GM13977 (cell line): ENCODE measurements at regions not wholly inside any gene's neighbourhood (a gene's known extent, or its start where the extent isn't known, plus 50 kb on each side); places are given as distances from the start of the nearest gene placed in this dataset.

Source experiments
- DNase-seq: peaks from one replicate; pipeline ENCODE4 v3.0.0; 2012; ENCODE audit warnings: low spot score
- in situ Hi-C: fragments of 300-500 bp; cut with MboI; formaldehyde crosslinking; loops from one replicate; pipeline ENCODE4 v1.12.0; 2022; ENCODE audit warnings: low sequenced_read_pairs, low pct_unique_long_range_greater_than_20kb, mixed read lengths, inconsistent platforms; ENCODE audit not compliant: unreplicated experiment
- TF ChIP-seq, protein P1 (sequence below): IDR thresholded peaks from 2 replicates; pipeline ENCODE4 v1.5.1; 2012; ENCODE audit warnings: mild to moderate bottlenecking, control low read depth; ENCODE audit not compliant: insufficient read depth; ENCODE audit errors: extremely low read depth, missing control alignments

DNA sequence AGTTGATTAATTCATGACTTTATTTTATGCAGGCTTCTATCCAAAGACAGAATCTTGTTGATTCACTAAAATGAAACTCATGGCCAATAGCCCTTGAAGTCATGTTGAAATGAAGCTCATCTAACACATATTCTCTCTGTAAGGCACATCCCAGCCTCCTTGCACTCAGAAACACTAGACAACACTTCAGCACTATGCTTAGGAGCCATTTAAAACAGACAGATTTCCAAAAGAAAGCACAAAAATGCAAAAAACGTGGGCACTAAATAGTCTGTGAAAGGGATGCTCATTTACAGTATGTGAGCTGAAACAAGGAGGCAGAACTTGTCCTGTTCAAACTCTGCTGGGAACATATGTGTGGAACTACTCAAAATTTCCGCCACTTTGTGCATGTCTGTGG lies 124.4 kb downstream of the MYCN start:
- in situ Hi-C loops: no loop called here
- no peak for DNase-seq

DNA sequence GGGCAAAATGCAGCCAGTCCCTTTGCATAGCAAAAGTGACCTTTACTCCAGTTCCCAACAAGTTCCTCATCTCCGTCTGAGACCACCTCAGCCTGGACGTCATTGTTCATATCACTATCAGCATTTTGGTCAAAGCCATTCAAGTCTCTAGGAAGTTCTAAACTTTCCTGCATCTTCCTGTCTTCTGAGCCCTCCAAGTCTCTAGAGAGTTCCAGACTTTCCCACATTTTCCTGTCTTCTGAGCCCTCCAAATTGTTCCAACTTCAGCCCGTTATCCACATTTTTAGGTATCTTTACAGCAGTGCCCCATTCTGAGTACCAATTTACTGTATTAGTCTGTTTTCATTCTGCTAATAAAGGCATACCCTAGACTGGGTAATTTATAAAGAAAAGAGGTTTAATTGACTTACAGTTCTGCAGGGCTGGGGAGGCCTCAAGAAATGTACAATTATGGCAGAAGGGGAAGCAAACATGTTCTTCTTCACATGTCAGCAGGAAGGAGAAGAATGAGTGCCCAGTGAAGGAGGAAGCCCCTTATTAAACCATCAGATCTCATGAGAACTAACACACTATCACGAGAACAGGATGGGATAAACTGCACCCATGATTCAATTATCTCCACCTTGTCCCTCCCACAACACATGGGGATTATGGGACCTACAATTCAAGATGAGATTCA lies 123.7 kb downstream of the MYCN start:
- no peak for DNase-seq
- in situ Hi-C loops: no loop called here
- TF ChIP-seq, protein P1, sequence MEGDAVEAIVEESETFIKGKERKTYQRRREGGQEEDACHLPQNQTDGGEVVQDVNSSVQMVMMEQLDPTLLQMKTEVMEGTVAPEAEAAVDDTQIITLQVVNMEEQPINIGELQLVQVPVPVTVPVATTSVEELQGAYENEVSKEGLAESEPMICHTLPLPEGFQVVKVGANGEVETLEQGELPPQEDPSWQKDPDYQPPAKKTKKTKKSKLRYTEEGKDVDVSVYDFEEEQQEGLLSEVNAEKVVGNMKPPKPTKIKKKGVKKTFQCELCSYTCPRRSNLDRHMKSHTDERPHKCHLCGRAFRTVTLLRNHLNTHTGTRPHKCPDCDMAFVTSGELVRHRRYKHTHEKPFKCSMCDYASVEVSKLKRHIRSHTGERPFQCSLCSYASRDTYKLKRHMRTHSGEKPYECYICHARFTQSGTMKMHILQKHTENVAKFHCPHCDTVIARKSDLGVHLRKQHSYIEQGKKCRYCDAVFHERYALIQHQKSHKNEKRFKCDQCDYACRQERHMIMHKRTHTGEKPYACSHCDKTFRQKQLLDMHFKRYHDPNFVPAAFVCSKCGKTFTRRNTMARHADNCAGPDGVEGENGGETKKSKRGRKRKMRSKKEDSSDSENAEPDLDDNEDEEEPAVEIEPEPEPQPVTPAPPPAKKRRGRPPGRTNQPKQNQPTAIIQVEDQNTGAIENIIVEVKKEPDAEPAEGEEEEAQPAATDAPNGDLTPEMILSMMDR: no peak

More for the DNA sequence above, 124.4 kb downstream of the MYCN start:
- TF ChIP-seq, protein P1: no peak

DNA sequence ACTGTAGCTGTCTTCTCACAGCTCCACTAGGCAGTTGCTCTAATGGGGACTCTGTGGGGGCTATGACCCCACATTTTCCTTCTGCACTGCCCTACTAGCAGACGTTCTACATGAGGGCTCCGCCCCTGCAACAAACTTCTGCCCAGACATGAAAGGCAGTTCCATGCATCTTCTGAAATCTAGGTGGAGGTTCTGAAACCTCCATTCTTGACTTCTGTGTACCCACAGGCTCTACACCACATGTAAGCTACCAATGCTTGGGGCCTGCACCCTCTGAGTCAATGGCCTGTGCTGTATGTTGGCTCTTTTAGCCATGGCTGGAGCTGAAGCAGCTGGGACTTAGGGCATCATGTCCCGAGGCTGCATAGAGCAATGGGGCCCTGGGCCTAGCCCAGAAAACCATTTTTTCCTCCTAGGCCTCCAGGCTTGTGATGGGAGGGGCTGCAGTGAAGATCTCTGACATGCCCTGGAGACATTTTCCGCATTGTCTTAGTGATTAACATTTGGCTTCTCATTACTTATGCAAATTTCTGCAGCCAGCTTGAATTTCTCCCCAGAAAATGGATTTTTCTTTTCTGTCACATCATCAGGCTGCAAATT lies 123.0 kb downstream of the MYCN start:
- in situ Hi-C loops: no loop called here
- TF ChIP-seq, protein P1: no peak
- DNase-seq: no peak

DNA sequence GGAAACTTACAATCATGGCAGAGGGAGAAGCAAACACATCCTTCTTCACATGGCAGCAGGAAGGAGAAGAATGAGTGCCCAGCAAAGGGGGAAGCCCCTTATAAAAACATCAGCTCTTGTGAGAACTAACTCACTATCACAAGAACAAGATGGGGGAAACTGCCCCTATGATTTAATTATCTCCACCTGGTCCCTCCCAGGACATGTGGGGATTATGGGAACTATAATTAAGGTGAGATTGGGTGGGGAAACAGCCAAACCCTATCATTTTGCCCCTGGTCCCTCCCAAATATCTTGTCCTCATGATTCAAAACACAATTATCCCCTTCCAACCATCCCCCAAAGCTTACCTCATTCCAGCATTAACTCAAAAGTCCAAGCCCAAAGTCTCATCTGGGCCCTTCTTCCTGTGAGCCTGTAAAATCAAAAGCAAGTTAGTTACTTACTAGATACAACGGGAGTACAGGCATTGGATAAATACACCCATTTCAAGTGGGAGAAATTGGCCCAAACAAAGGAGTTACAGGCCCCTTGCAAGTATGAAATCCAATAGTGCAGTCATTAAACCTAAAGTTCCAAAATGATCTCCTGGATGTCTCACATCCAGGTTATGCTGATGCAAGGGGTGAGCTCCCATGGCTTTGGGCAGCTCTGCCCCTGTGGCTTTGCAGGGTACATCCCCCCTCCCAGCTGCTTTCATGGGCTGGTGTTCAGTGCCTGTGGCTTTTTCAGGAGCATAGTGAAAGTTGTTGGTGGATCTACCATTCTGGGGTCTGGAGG lies 122.3 kb downstream of the MYCN start:
- TF ChIP-seq, protein P1: no peak
- in situ Hi-C loops: no loop called here
- no peak for DNase-seq

DNA sequence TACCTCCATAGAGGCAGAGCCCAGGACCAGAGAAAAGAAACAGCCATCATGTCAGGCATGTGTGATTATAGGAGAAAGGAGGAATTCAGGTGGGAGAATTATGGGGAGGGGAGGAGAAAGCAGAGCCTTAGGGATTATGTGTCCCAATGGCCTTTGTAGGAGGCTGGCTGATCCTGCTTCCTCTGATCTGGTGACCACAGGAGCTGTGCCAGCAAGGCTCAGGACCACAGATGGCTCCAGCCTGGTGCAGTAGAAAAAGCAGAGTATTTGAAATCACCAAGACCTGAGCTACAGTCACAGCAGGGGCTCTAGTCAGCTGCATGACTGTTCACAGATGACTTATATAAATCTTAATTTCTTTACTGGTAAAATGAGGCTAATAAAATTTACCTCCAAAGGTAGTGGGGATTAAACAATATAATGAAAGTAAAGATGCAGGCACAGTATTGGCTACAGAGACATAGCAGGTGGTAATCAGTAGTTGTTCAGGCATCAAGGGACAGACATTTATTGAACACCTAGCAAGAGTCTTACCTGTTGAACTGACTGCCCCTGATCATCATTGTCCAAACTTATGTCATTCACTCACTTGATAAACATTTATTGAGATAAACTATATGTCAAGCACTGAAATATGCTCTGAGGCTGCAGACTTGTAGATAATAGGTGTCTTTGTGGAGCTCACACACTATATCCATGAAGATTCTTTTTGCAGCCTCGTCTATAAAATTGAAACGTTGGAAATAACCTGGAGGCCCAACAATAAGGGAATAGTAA lies 121.3 kb downstream of the MYCN start:
- TF ChIP-seq, protein P1: no peak
- no peak for DNase-seq
- in situ Hi-C loops: no loop called here

DNA sequence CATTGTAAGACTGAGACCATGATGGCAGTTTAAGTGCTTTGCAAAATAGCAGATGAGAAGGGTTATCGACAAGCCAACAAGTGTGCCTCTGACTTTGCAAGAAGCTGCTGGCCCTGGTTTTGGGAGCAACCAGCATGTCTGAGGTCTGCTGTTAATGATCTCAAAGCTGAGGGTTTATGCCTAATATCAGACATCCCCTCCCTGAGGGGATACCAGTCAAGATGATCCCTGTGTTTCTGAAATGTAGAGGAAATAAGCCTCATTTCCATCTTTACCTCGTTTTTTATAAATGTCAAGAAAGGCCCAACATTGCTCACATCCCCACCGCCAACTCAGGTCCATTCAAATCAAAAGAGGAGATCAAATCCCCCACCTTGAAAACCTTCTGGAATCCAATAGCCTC lies 120.6 kb downstream of the MYCN start:
- DNase-seq: no peak
- TF ChIP-seq, protein P1: no peak
- in situ Hi-C loops: no loop called here
